ENCODE measurements at regions not wholly inside any gene's neighbourhood (a gene's known extent, or its start where the extent isn't known, plus 50 kb on each side); places are given as distances from the start of the nearest gene placed in this dataset.

DNA sequence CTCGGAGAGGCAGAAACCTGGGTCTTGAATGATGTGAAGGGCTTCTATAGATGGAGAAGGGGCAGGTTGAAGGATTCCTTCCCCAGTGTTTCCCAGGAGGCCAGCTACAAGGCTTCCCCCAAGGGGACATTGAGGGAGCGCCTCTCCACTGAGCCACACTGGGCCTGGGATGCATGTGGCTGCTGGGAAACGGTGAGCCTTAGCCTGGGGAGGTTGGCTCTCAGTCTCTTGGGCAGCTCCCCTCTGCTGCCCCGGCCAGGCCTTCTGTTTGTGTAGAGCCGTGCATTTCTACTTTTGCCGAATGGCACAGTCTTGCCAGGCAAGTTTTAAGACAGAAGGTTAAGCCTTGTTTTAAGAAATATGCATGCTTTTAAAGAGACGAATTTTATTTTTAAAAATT, 254.4 kb upstream of the POU3F1 start:
- POLR2A ChIA-PET, result interaction anchor here (0.7 to 1.2 kb wide), 2 partner anchors 8 to 703 kb away, joined by 4 to 6 read pairs; no protein-coding TSS in a partner anchor
- 64% methylated on average over 7 of the region's 7 CpGs for WGBS (ENCODE audit: insufficient coverage, low coverage, missing lambda C conversion rate)
- no peaks in the 10 kb centered on the region for H3K79me2 ChIP-seq (ENCODE audit: control insufficient read depth, insufficient read depth, low read length)
- CTCF ChIA-PET (ENCODE audit: low intra/inter-chr PET ratio), result no interaction called here
- H3K9me1 ChIP-seq (ENCODE audit: control insufficient read depth, insufficient read depth, low read length), result no peaks in the 10 kb centered on the region
- FAIRE-seq (no peak), ATAC-seq (peak; percentile 57), DNase-seq (ENCODE audit: extremely low read depth in 1 of 4, low spot score in 3 of 4) (no peak)
- H2AFZ ChIP-seq (ENCODE audit: low read depth, low read length), result peak overlapping the region; percentile 5
- peaks cover 0 to 3% of the 10 kb centered on the region in 2 experiments; a peak in 2 of 5 replicates for H3K4me1 ChIP-seq (replicated peaks in 1 of 2; ENCODE audit: control insufficient read depth in 2 of 2, insufficient read depth in 2 of 2, low read length in 2 of 2)
- in situ Hi-C loops (cut with MboI) (no loop called here), intact Hi-C loops (cut with micrococcal nuclease) (no loop called here)
- no peaks in the 10 kb centered on the region for H3K36me3 ChIP-seq (ENCODE audit: control insufficient read depth, insufficient read depth, low read length)
- no peaks in the 10 kb centered on the region for H4K20me1 ChIP-seq (replicated peaks; ENCODE audit: control insufficient read depth, insufficient read depth, low read length)
- no peak overlapping the region for H3K27ac ChIP-seq (ENCODE audit: extremely low read depth, low read depth, low read length)
- H3K4me3 ChIP-seq, result no peak overlapping the region
- H3K27me3 ChIP-seq (ENCODE audit: control insufficient read depth in 2 of 2, insufficient read depth in 2 of 2, low read length in 2 of 2), result no peaks in the 10 kb centered on the region
- no peak overlapping the region for H3K4me2 ChIP-seq (ENCODE audit: insufficient read depth, low read length)
- BruUV-seq (replicated peaks), result no TSS peak
- peak overlapping the region in 1 of 2 experiments; percentile 55; a peak in 1 of 4 replicates for H3K9ac ChIP-seq (ENCODE audit: insufficient read depth in 1 of 2, low read depth in 2 of 2, low read length in 2 of 2)
- H3K9me3 ChIP-seq (replicated peaks; ENCODE audit: control insufficient read depth, insufficient read depth, low read depth, low read length), result no peaks in the 10 kb centered on the region
- TF ChIP-seq IRF2 (CRISPR knock-in tag; IDR thresholded peaks at IDR 0.05), result no peak
- TF ChIP-seq MTA3 (IDR thresholded peaks at IDR 0.05; ENCODE audit: borderline replicate concordance), result no peak
- TF ChIP-seq SPI1 (IDR thresholded peaks at IDR 0.05; ENCODE audit: borderline replicate concordance, low read depth, low read length), result no peak
- TF ChIP-seq, protein P1, sequence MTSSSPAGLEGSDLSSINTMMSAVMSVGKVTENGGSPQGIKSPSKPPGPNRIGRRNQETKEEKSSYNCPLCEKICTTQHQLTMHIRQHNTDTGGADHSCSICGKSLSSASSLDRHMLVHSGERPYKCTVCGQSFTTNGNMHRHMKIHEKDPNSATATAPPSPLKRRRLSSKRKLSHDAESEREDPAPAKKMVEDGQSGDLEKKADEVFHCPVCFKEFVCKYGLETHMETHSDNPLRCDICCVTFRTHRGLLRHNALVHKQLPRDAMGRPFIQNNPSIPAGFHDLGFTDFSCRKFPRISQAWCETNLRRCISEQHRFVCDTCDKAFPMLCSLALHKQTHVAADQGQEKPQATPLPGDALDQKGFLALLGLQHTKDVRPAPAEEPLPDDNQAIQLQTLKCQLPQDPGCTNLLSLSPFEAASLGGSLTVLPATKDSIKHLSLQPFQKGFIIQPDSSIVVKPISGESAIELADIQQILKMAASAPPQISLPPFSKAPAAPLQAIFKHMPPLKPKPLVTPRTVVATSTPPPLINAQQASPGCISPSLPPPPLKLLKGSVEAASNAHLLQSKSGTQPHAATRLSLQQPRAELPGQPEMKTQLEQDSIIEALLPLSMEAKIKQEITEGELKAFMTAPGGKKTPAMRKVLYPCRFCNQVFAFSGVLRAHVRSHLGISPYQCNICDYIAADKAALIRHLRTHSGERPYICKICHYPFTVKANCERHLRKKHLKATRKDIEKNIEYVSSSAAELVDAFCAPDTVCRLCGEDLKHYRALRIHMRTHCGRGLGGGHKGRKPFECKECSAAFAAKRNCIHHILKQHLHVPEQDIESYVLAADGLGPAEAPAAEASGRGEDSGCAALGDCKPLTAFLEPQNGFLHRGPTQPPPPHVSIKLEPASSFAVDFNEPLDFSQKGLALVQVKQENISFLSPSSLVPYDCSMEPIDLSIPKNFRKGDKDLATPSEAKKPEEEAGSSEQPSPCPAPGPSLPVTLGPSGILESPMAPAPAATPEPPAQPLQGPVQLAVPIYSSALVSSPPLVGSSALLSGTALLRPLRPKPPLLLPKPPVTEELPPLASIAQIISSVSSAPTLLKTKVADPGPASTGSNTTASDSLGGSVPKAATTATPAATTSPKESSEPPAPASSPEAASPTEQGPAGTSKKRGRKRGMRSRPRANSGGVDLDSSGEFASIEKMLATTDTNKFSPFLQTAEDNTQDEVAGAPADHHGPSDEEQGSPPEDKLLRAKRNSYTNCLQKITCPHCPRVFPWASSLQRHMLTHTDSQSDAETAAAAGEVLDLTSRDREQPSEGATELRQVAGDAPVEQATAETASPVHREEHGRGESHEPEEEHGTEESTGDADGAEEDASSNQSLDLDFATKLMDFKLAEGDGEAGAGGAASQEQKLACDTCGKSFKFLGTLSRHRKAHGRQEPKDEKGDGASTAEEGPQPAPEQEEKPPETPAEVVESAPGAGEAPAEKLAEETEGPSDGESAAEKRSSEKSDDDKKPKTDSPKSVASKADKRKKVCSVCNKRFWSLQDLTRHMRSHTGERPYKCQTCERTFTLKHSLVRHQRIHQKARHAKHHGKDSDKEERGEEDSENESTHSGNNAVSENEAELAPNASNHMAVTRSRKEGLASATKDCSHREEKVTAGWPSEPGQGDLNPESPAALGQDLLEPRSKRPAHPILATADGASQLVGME (CRISPR knock-in tag; IDR thresholded peaks at IDR 0.05), result no peak
- TF ChIP-seq ZMIZ1 (IDR thresholded peaks at IDR 0.05; ENCODE audit: low read depth in 2 of 2, low read length in 2 of 2), result no peak
- no peak for TF ChIP-seq GTF3C2 (IDR thresholded peaks at IDR 0.05; ENCODE audit: borderline replicate concordance, extremely low read depth, insufficient read length)

All from K562 (cell line).